ENCODE measurements at regions not wholly inside any gene's neighbourhood (a gene's known extent, or its start where the extent isn't known, plus 50 kb on each side); places are given as distances from the start of the nearest gene placed in this dataset.
"Not testable (repeated sequence)": the region's sequence is repeated elsewhere in the genome, so short reads cannot be mapped to it uniquely, and the experiment has no call there.

GRCh38 chr6:6734479-6735465 is 146.3 kb downstream of the LY86 start:
- peaks cover 79% of the 10 kb centered on the region for H3K4me1 Mint-ChIP-seq (ENCODE audit: low read depth)
- peak overlapping the region; percentile 26 for H3K27ac Mint-ChIP-seq
- H3K4me3 Mint-ChIP-seq, result no peak overlapping the region
- H3K36me3 Mint-ChIP-seq (ENCODE audit: low read depth), result peaks cover 95% of the 10 kb centered on the region
- intact Hi-C loops (cut with micrococcal nuclease), result no loop called here
- H3K27me3 Mint-ChIP-seq, result no peaks in the 10 kb centered on the region
- H3K9me3 Mint-ChIP-seq, result no peaks in the 10 kb centered on the region

DNA sequence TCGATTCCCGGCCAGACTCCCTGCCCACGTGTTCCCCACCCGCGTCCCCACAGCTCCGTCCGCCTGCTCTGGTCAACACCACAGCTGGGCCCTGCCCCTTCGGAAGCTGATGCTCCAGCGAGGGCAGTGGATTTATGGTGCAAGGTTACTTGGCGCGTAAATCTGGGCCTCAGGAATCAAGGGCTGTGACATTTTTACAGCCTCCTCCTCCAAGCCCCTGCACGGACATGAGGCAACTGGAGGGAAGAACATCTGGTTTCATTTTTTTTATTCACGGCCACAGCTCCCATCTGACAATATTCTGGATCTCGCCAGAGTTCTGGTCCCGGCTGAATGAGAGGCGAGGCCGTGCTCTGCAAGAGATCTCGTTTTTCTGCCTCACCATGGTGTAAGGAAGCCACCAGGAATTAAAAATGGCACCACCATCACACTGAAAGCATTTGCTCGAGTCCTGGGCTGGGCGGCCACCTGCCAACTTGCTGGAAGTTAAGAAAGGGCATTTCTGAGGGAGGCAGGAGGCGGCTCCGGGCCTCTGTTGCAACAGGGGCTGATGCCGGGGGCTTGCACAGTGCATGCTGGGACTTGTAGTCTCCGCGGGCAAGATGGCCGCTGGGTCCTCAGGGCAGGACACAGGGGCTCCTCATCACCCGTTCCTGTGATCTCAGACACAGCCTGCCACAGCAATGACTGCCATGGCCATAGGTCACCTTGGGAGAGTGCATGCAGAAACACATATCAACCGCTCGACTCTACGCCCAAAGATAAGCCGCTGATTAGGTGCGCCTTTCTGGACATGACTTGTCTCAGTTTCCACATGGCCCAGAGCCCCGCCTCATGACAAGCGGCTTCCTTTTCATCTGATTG is 148.5 kb downstream of the LY86 start:
- peaks cover 70% of the 10 kb centered on the region for H3K4me1 Mint-ChIP-seq (ENCODE audit: low read depth)
- intact Hi-C loops (cut with micrococcal nuclease), result no loop called here
- no peaks in the 10 kb centered on the region for H3K9me3 Mint-ChIP-seq
- peak overlapping the region; percentile 40 for H3K27ac Mint-ChIP-seq
- no peak overlapping the region for H3K4me3 Mint-ChIP-seq
- H3K36me3 Mint-ChIP-seq (ENCODE audit: low read depth), result peaks cover 93% of the 10 kb centered on the region
- no peaks in the 10 kb centered on the region for H3K27me3 Mint-ChIP-seq

DNA sequence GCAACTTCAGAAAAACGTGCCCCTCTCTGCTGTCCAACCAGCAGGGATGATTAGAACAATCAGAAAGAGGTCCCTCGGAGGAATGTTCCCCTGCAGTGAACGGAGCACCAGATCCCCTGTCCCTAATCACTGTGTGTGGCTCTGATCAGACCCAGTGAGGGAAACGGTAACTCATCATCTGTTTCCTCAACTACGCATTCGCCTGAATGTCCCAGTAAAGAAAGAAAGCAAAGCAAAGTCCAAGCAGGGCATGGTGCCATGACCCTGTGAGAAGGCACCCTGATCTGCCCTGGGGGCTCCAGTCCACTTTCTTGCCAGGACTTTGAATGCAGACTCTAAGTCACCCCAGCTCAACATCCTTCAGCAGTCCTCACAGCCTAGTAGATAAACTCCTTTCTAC is 149.2 kb downstream of the LY86 start:
- Mint-ChIP-seq H3K36me3 (ENCODE audit: low read depth) (peaks cover 97% of the 10 kb centered on the region), H3K27me3 (no peaks in the 10 kb centered on the region), H3K9me3 (no peaks in the 10 kb centered on the region), H3K4me3 (no peak overlapping the region), H3K27ac (peak overlapping the region; percentile 40), H3K4me1 (ENCODE audit: low read depth) (peaks cover 69% of the 10 kb centered on the region)
- intact Hi-C loops (cut with micrococcal nuclease), result no loop called here

DNA sequence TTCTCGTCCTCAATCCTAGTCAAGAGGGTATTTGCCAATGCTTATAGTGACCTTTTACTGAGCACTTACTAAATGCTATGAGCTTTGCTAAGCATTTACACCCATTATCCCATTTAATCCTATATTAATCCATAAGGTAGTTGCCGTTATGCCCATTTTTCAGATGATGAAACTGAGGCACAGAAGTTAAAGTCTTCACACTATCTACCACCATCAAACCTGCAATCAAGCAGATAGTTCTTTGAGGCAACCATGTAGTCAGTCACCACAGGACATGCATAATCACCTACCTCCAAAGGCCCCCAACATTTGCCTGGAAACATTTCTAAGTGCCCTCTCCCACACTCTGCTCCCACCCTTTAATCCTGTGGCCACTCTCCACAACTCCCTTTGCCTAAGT is 149.6 kb downstream of the LY86 start:
- intact Hi-C loops (cut with micrococcal nuclease), result no loop called here
- H3K27ac Mint-ChIP-seq, result peak overlapping the region; percentile 40
- H3K4me1 Mint-ChIP-seq (ENCODE audit: low read depth), result peaks cover 70% of the 10 kb centered on the region
- H3K4me3 Mint-ChIP-seq, result no peak overlapping the region
- peaks cover 97% of the 10 kb centered on the region for H3K36me3 Mint-ChIP-seq (ENCODE audit: low read depth)
- no peaks in the 10 kb centered on the region for H3K27me3 Mint-ChIP-seq
- no peaks in the 10 kb centered on the region for H3K9me3 Mint-ChIP-seq

DNA sequence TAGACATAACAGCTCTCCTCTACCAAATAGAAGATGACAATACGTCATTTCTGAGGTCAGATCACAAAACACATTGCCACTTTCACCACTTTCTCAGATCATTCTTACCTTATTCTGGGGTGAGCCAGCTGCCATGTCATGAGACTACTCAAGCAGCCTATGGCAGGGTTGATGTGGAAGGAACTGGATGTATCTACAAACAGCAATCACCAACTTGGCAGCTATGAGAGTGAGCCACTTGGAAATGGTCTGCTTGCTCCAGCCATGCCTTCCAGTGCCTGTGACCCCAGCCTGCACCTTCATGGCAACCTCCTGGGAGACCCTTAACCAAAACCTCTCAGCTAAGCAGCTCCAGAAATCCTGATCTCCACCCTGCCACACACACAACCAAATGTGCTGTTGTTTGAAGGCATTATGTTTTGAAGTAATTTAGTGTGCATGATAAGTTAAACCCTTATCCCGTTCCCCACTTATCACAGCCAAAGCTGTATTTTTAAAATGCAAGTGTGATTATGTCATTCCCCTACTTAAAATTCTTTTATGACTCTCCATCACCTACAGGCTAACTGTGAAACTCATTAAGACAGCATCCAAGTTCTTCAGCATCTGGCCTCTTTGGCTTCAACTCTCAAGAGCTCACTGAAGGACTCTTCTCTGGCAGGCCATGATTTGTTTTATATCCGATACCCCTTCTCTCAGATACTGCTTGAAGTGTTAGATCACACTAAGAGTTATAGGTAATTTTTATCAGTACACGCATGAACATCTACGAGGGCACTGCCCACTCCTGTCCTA is 150.6 kb downstream of the LY86 start:
- Mint-ChIP-seq H3K36me3 (ENCODE audit: low read depth) (peaks cover 97% of the 10 kb centered on the region), H3K9me3 (no peaks in the 10 kb centered on the region), H3K4me3 (no peak overlapping the region), H3K27ac (no peak overlapping the region), H3K27me3 (no peaks in the 10 kb centered on the region), H3K4me1 (ENCODE audit: low read depth) (peaks cover 65% of the 10 kb centered on the region)
- intact Hi-C loops (cut with micrococcal nuclease), result no loop called here

GRCh38 chr6:6740595-6740994 is 152.1 kb downstream of the LY86 start:
- H3K27me3 Mint-ChIP-seq, result no peaks in the 10 kb centered on the region
- peaks cover 53% of the 10 kb centered on the region for H3K4me1 Mint-ChIP-seq (ENCODE audit: low read depth)
- intact Hi-C loops (cut with micrococcal nuclease), result no loop called here
- H3K27ac Mint-ChIP-seq, result no peak overlapping the region
- H3K9me3 Mint-ChIP-seq, result no peaks in the 10 kb centered on the region
- no peak overlapping the region for H3K4me3 Mint-ChIP-seq
- H3K36me3 Mint-ChIP-seq (ENCODE audit: low read depth), result peaks cover 98% of the 10 kb centered on the region

DNA sequence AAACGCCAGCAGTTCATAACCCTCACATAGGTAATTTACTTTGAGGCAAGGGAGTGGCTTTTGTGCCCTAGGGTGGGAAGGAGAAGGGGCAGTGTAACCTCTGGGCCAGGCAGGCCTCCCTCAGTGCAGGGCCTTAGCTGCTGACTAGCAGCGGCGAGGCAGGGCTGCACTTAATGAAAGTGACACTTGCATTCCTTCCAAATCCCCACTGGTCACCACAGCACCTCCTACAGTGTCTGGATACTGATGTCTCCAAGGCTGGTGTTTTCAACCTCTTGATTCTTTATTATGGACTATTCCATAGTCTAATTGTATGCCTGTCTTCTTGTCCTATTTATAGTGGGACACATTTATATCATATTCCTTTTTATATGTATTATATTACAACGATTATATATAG is 152.7 kb downstream of the LY86 start:
- Mint-ChIP-seq H3K27me3 (no peaks in the 10 kb centered on the region), H3K4me1 (ENCODE audit: low read depth) (peaks cover 47% of the 10 kb centered on the region), H3K9me3 (no peaks in the 10 kb centered on the region), H3K36me3 (ENCODE audit: low read depth) (peaks cover 98% of the 10 kb centered on the region), H3K27ac (no peak overlapping the region), H3K4me3 (no peak overlapping the region)
- intact Hi-C loops (cut with micrococcal nuclease), result no loop called here

DNA sequence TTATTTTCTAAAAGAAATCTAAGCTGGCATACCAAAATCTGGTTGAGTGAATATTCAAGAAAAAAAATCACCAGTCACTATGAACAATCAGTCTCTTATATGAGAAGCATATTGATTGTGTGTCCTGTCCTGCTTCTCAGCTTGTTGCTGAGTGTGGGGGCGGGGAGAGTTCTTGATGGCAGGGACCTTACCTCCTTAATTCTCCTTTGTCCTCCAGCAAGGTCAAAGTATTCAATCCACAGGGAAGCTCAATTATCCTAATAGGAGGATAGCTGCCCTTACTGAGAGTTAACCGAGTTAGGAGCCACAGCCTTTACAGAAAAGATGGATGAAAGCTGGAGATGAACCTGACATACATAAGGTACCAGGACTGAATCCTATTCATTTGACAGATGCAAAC is 154.0 kb downstream of the LY86 start:
- H3K4me1 Mint-ChIP-seq (ENCODE audit: low read depth), result peaks cover 42% of the 10 kb centered on the region
- peaks cover 98% of the 10 kb centered on the region for H3K36me3 Mint-ChIP-seq (ENCODE audit: low read depth)
- H3K27ac Mint-ChIP-seq, result no peak overlapping the region
- no peaks in the 10 kb centered on the region for H3K27me3 Mint-ChIP-seq
- intact Hi-C loops (cut with micrococcal nuclease), result no loop called here
- H3K4me3 Mint-ChIP-seq, result no peak overlapping the region
- no peaks in the 10 kb centered on the region for H3K9me3 Mint-ChIP-seq

DNA sequence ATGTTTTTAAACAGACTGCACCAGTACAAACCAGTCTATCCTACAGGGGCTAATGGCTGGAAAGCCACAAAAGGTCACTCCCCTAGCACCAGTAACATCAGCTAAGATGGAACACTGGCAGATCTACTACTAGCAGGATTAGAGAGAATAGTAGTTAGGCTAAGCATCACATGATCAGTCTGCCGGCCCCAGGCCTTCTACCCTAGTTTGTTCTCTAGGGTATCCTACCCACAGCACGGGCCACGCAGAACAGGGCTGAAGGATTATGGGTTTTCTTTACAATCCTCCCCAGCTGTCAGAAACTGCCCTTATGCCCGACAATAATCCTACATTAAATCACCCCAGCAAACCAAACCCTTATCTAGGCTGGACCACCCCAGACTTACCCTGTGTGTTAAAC is 156.0 kb downstream of the LY86 start:
- H3K36me3 Mint-ChIP-seq (ENCODE audit: low read depth), result peaks cover 88% of the 10 kb centered on the region
- no peak overlapping the region for H3K4me3 Mint-ChIP-seq
- H3K4me1 Mint-ChIP-seq (ENCODE audit: low read depth), result peaks cover 35% of the 10 kb centered on the region
- H3K9me3 Mint-ChIP-seq, result no peaks in the 10 kb centered on the region
- no peak overlapping the region for H3K27ac Mint-ChIP-seq
- no peaks in the 10 kb centered on the region for H3K27me3 Mint-ChIP-seq
- intact Hi-C loops (cut with micrococcal nuclease), result no loop called here

DNA sequence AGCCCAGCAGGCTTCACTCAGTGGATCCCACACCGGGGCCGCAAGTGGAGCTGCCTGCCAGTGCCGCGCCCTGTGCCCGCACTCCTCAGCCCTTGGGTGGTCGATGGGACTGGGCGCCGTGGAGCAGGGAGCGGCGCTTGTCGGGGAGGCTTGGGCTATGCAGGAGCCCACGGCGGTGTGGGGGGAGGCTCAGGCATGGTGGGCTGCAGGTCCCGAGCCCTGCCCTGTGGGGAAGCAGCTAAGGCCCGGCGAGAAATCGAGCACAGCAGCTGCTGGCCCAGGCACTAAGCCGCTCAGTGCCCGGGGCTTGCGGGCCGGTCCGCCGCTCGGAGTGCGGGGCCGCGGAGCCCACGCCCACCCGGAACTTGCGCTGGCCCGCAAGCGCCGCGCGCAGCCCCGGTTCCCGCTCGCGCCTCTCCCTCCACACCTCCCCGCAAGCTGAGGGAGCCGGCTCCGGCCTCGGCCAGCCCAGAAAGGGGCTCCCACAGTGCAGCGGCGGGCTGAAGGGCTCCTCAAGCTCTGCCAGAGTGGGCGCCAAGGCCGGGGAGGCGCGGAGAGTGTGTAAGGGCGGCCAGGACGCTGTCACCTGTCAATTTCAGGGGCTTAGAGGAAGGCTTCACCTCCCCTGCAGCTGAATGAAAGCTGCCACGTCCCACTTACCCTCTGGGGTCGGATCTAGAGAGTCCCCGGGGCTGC is 157.3 kb downstream of the LY86 start:
- intact Hi-C loops (cut with micrococcal nuclease); H3K27ac Mint-ChIP-seq; H3K9me3 Mint-ChIP-seq; H3K27me3 Mint-ChIP-seq: not testable (repeated sequence)
- Mint-ChIP-seq H3K36me3 (ENCODE audit: low read depth) (peaks cover 75% of the 10 kb centered on the region), H3K4me1 (ENCODE audit: low read depth) (peaks cover 41% of the 10 kb centered on the region), H3K4me3 (peak overlapping the region; percentile 13)

DNA sequence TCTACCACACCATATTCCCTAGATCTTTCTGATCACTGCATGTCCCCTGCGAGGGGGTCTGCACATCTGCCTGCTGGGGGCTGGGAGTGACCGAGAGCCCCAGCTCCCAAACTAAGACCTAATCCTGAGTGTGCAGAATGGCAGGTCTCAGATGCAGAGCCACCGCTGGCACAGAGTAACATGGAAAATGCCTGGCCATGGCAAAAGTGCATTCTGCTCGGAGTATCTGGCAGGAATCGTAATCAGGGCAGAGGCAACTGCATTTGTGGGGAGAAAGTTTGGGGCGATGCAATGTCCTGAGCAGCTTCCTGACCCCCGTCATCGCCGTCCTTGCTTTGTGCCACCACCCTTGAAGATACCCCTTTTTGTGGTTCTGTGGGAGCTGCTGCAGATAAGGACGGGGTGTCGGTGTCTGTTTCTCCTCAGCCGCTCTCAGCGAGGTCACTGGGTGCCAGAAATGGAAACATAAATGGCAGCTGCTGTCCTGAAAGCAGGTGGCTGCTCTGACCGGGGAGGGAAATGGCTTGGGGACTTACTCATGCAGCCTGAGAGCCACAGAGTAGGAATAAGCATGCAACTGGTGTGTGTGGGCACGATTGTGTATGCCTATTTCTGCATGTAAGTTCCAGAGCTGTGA is 157.9 kb downstream of the LY86 start:
- Mint-ChIP-seq H3K4me3 (no peak overlapping the region), H3K27me3 (no peaks in the 10 kb centered on the region), H3K27ac (no peak overlapping the region), H3K9me3 (no peaks in the 10 kb centered on the region), H3K36me3 (ENCODE audit: low read depth) (peaks cover 70% of the 10 kb centered on the region), H3K4me1 (ENCODE audit: low read depth) (peaks cover 47% of the 10 kb centered on the region)
- intact Hi-C loops (cut with micrococcal nuclease), result no loop called here

DNA sequence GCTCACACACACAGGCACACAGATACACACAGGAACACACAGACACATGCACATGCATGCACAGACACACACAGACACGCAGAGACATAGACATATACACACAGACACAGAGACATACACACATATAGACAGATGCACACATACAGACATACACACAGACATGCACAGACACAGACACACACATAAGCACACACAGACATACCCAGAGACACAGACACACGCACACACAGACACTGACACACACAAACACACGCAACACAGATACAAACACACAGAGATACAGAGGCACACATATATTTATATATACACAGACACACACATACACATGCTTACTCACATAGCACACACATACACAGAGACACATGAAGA is 158.4 kb downstream of the LY86 start:
- H3K9me3 Mint-ChIP-seq, result no peaks in the 10 kb centered on the region
- peaks cover 52% of the 10 kb centered on the region for H3K4me1 Mint-ChIP-seq (ENCODE audit: low read depth)
- no peak overlapping the region for H3K27ac Mint-ChIP-seq
- H3K36me3 Mint-ChIP-seq (ENCODE audit: low read depth), result peaks cover 68% of the 10 kb centered on the region
- H3K27me3 Mint-ChIP-seq, result no peaks in the 10 kb centered on the region
- H3K4me3 Mint-ChIP-seq, result no peak overlapping the region
- intact Hi-C loops (cut with micrococcal nuclease), result no loop called here

DNA sequence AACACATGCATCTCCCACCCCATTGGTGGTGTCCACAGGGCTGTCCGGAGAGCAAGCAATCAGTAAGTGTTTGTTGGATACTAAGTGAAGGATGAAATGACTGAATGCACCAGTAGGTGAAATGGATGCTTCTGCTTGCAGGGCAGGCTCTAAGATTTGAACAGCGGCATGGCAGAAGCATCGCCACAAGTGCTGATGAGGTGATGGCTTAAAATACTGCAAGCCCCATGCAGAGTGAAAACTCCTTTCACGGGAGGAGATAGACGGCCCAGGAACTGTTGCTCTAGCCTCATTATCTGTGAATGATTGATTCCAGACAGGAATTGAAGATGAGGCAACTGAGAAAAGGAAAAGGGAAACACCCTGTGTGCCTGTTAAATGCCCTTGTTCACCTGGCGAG is 158.9 kb downstream of the LY86 start:
- H3K27ac Mint-ChIP-seq, result no peak overlapping the region

More for the DNA sequence above, 158.9 kb downstream of the LY86 start:
- Mint-ChIP-seq H3K4me1 (ENCODE audit: low read depth) (peaks cover 57% of the 10 kb centered on the region), H3K36me3 (ENCODE audit: low read depth) (peaks cover 68% of the 10 kb centered on the region), H3K9me3 (no peaks in the 10 kb centered on the region), H3K27me3 (no peaks in the 10 kb centered on the region), H3K4me3 (no peak overlapping the region)
- intact Hi-C loops (cut with micrococcal nuclease), result no loop called here
